DOHH2 (cell line): ENCODE measurements at regions not wholly inside any gene's neighbourhood (a gene's known extent, or its start where the extent isn't known, plus 50 kb on each side); places are given as distances from the start of the nearest gene placed in this dataset.

Experiments
- CTCF ChIP-seq: fragments of 200-600 bp; sonication (generic); IDR thresholded peaks from one replicate; pipeline ENCODE4 v1.5.1; 2014; ENCODE audit warnings: antibody characterized with exemption, mild to moderate bottlenecking, low read depth, low read length; ENCODE audit not compliant: poor library complexity, severe bottlenecking
- EZH2phosphoT487 ChIP-seq: fragments of 200-600 bp; sonication (generic); IDR thresholded peaks from 2 replicates; pipeline ENCODE4 v1.6.1; 2017; ENCODE audit warnings: borderline replicate concordance, mild to moderate bottlenecking, antibody characterized with exemption, low read length, moderate library complexity, mixed read lengths

GRCh38 chr11:71326328-71326940 lies 74.1 kb upstream of the SHANK2 start:
- TF ChIP-seq EZH2phosphoT487: no peak
- no peak for TF ChIP-seq CTCF
